Thyroid gland (tissue), 4 donors: ENCODE measurements at regions not wholly inside any gene's neighbourhood (a gene's known extent, or its start where the extent isn't known, plus 50 kb on each side); places are given as distances from the start of the nearest gene placed in this dataset.

Experiments used
- POLR2A ChIP-seq, 2 donors: fragments of 450-650 bp; IDR thresholded peaks; one replicate each; pipeline ENCODE4 v1.6.1; 2017; ENCODE audit warnings: antibody characterized with exemption in 2 of 2, mild to moderate bottlenecking in 2 of 2, moderate library complexity in 1 of 2
- TF ChIP-seq, protein P1 (sequence below), 6 experiments: fragments of 200-600 bp in 3 of 6; fragments of 450-650 bp in 3 of 6; sonication (generic) in 3 of 6; IDR thresholded peaks; one replicate each; pipeline ENCODE4 v1.5.1; 2016 to 2019; ENCODE audit warnings: antibody characterized with exemption in 6 of 6, mild to moderate bottlenecking in 2 of 6, inconsistent platforms in 1 of 6, moderate library complexity in 1 of 6

GRCh38 chr21:33133892-33134291 is 64.0 kb downstream of the OLIG1 start:
- TF ChIP-seq, protein P1, sequence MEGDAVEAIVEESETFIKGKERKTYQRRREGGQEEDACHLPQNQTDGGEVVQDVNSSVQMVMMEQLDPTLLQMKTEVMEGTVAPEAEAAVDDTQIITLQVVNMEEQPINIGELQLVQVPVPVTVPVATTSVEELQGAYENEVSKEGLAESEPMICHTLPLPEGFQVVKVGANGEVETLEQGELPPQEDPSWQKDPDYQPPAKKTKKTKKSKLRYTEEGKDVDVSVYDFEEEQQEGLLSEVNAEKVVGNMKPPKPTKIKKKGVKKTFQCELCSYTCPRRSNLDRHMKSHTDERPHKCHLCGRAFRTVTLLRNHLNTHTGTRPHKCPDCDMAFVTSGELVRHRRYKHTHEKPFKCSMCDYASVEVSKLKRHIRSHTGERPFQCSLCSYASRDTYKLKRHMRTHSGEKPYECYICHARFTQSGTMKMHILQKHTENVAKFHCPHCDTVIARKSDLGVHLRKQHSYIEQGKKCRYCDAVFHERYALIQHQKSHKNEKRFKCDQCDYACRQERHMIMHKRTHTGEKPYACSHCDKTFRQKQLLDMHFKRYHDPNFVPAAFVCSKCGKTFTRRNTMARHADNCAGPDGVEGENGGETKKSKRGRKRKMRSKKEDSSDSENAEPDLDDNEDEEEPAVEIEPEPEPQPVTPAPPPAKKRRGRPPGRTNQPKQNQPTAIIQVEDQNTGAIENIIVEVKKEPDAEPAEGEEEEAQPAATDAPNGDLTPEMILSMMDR (IDR thresholded peaks at IDR 0.05), result no peak
- TF ChIP-seq POLR2A (IDR thresholded peaks at IDR 0.05), result no peak
